OCI-LY1 (cell line): ENCODE measurements at regions not wholly inside any gene's neighbourhood (a gene's known extent, or its start where the extent isn't known, plus 50 kb on each side); places are given as distances from the start of the nearest gene placed in this dataset.
"Not testable (repeated sequence)": the region's sequence is repeated elsewhere in the genome, so short reads cannot be mapped to it uniquely, and the experiment has no call there.

Source experiments
- H2AFZ ChIP-seq: fragments of 200-600 bp; sonication (generic), shearing (Covaris generic); 2 replicates; pipeline ENCODE4 v1.6.0; 2014; ENCODE audit warnings: antibody characterized with exemption, mild to moderate bottlenecking, low read length
- H3F3A ChIP-seq: fragments of 200-600 bp; sonication (generic), shearing (Covaris generic); 2 replicates; pipeline ENCODE4 v1.6.0; 2014; ENCODE audit warnings: mild to moderate bottlenecking, antibody characterized with exemption, low read length, moderate library complexity; ENCODE audit not compliant: insufficient read depth
- H3K27ac ChIP-seq: fragments of 200-600 bp; sonication (generic); 2 replicates; pipeline ENCODE4 v1.5.1; 2014; ENCODE audit warnings: low read length, mixed run types, mild to moderate bottlenecking, low read depth; ENCODE audit not compliant: poor library complexity, severe bottlenecking
- H3K27me3 ChIP-seq: fragments of 200-600 bp; sonication (generic); 2 replicates; pipeline ENCODE4 v1.6.0; 2014; ENCODE audit warnings: antibody characterized with exemption, mild to moderate bottlenecking, low read length, moderate library complexity; ENCODE audit not compliant: insufficient read depth
- H3K36me3 ChIP-seq: fragments of 200-600 bp; sonication (generic); 2 replicates; pipeline ENCODE4 v1.6.1; 2014; ENCODE audit warnings: mild to moderate bottlenecking, antibody characterized with exemption, low read length, moderate library complexity, mixed read lengths; ENCODE audit not compliant: insufficient read depth
- H3K4me1 ChIP-seq: fragments of 200-600 bp; sonication (generic); 2 replicates; pipeline ENCODE4 v1.5.1; 2014; ENCODE audit warnings: mild to moderate bottlenecking, low read length, moderate library complexity; ENCODE audit not compliant: insufficient read depth, severe bottlenecking
- H3K4me2 ChIP-seq: fragments of 200-600 bp; sonication (generic), shearing (Covaris generic); 2 replicates; pipeline ENCODE4 v1.6.1; 2014; ENCODE audit warnings: low read length
- H3K4me3 ChIP-seq: fragments of 200-600 bp; sonication (generic); 2 replicates; pipeline ENCODE4 v1.5.1; 2014; ENCODE audit warnings: low read length, low read depth, mild to moderate bottlenecking, mixed read lengths; ENCODE audit not compliant: poor library complexity, severe bottlenecking
- H3K79me2 ChIP-seq: fragments of 200-600 bp; shearing (Covaris generic); 2 replicates; pipeline ENCODE4 v1.6.1; 2016; ENCODE audit warnings: mixed run types, low read length, mixed read lengths; ENCODE audit not compliant: insufficient read depth
- H3K9ac ChIP-seq: fragments of 200-600 bp; sonication (generic), shearing (Covaris generic); 2 replicates; pipeline ENCODE4 v1.6.1; 2014; ENCODE audit warnings: mild to moderate bottlenecking, low read length, mixed read lengths
- H3K9me2 ChIP-seq: fragments of 200-600 bp; sonication (generic), shearing (Covaris generic); 2 replicates; pipeline ENCODE4 v1.6.1; 2014; ENCODE audit warnings: low read depth, mild to moderate bottlenecking, low read length, mixed read lengths
- H3K9me3 ChIP-seq: fragments of 200-600 bp; shearing (Covaris generic); 2 replicates; pipeline ENCODE4 v1.6.1; 2014; ENCODE audit warnings: low read length, mixed read lengths
- H4K20me1 ChIP-seq: fragments of 200-600 bp; sonication (generic), shearing (Covaris generic); 2 replicates; pipeline ENCODE4 v1.6.0; 2016; ENCODE audit warnings: mild to moderate bottlenecking, low read length; ENCODE audit not compliant: insufficient read depth
- EZH2 ChIP-seq: fragments of 200-600 bp; sonication (generic), shearing (Covaris generic); IDR thresholded peaks from 2 replicates; pipeline ENCODE4 v1.8.0; 2017; ENCODE audit warnings: borderline replicate concordance, mixed run types, mild to moderate bottlenecking, antibody characterized with exemption, low read length, moderate library complexity, mixed read lengths
- TF ChIP-seq, protein P1 (sequence below): fragments of 200-600 bp; sonication (generic), shearing (Covaris generic); IDR thresholded peaks from 2 replicates; pipeline ENCODE4 v1.5.1; 2017; ENCODE audit warnings: mild to moderate bottlenecking, antibody characterized with exemption, low read length, moderate library complexity, mixed read lengths

DNA sequence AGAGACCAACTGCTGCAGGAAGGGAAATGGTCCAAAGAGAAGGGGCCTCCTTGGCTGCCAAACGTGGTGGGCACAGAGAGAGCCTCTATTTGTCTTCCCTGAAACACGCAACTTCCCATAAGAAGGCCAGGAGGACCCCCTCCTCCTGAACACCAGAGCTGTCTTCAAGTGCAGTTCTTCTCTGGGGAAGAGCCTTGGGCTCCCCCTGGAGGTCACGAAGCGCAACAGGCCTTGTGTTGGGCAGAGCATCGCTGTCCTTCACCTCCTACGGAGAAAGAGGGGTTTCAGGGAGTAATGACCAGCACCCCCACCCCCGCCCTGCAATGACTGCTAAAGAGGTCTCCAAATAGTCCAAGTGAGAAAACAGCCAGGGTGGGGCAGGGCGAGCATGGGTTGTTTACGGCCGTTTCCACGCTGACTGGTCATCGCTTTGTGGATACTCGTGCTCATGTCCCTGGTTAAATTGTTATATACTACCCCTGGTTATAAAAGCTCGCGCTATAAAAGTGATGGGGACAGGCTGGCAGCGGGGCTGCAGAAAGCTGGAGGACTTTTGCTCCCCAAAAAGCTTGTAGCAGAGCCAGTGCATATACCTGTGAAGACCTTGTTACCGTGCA, 397.5 kb upstream of the ATP10A start:
- no peak overlapping the region for H3K4me2 ChIP-seq
- H3K27me3 ChIP-seq: no peaks in the 10 kb centered on the region
- H3K4me3 ChIP-seq: no peak overlapping the region
- no peaks in the 10 kb centered on the region for H4K20me1 ChIP-seq
- no peak overlapping the region for H3K9ac ChIP-seq
- no peak overlapping the region for H3K27ac ChIP-seq
- no peaks in the 10 kb centered on the region for H3K9me2 ChIP-seq
- no peaks in the 10 kb centered on the region for H3K9me3 ChIP-seq
- H3F3A ChIP-seq: no peaks in the 10 kb centered on the region
- H3K4me1 ChIP-seq: no peaks in the 10 kb centered on the region
- no peaks in the 10 kb centered on the region for H3K79me2 ChIP-seq
- H2AFZ ChIP-seq: no peak overlapping the region
- no peaks in the 10 kb centered on the region for H3K36me3 ChIP-seq
- TF ChIP-seq EZH2: no peak
- TF ChIP-seq, protein P1, sequence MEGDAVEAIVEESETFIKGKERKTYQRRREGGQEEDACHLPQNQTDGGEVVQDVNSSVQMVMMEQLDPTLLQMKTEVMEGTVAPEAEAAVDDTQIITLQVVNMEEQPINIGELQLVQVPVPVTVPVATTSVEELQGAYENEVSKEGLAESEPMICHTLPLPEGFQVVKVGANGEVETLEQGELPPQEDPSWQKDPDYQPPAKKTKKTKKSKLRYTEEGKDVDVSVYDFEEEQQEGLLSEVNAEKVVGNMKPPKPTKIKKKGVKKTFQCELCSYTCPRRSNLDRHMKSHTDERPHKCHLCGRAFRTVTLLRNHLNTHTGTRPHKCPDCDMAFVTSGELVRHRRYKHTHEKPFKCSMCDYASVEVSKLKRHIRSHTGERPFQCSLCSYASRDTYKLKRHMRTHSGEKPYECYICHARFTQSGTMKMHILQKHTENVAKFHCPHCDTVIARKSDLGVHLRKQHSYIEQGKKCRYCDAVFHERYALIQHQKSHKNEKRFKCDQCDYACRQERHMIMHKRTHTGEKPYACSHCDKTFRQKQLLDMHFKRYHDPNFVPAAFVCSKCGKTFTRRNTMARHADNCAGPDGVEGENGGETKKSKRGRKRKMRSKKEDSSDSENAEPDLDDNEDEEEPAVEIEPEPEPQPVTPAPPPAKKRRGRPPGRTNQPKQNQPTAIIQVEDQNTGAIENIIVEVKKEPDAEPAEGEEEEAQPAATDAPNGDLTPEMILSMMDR: peak; percentile 77

DNA sequence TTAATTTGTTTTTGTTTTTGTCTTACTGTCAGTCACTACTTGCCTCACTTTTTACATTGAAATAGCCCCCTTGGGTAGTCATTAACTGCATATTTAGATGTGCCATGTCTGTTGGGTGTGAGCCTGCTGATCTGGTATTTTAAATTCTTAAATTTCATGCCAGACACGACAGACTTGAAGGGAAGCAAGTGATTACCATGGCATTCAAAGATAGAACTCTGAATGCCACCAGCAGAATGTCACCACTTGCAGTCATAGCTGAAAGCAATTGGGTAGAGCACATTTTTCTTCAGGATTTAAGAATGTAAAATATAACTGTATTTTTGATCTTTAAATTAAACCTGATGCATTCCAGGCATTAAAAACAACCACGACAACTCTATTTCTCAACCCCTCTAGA, 396.5 kb upstream of the ATP10A start:
- Histone ChIP-seq H3K79me2 (no peaks in the 10 kb centered on the region), H3K4me1 (no peaks in the 10 kb centered on the region), H3K4me2 (no peak overlapping the region), H2AFZ (no peak overlapping the region), H3K9me3 (no peaks in the 10 kb centered on the region), H3K27me3 (no peaks in the 10 kb centered on the region), H3K36me3 (no peaks in the 10 kb centered on the region), H3K4me3 (no peak overlapping the region), H3F3A (no peaks in the 10 kb centered on the region), H3K27ac (no peak overlapping the region), H4K20me1 (no peaks in the 10 kb centered on the region), H3K9ac (no peak overlapping the region), H3K9me2 (no peaks in the 10 kb centered on the region)
- no peak for TF ChIP-seq EZH2
- TF ChIP-seq, protein P1: no peak

DNA sequence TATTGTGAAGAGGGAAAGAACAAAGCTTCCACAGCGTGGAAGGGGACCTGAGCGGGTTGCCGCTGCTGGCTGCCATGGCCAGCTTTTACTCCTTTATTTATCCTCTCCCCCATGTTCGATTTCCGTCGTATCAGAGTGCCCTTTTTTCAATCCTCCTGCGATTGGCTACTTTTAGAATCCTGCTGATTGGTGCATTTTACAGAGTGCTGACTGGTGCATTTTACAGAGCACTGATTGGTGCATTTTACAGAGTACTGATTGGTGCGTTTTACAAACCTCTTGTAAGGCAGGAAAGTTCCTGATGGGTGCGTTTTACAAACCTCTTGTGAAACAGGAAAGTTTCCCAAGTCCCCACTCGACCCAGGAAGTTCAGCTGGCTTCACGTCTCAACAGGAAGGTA, 381.7 kb upstream of the ATP10A start:
- H3K27me3 ChIP-seq, H3K36me3 ChIP-seq, H3K9me2 ChIP-seq, H3K4me3 ChIP-seq, H4K20me1 ChIP-seq, H3K4me2 ChIP-seq, H3K27ac ChIP-seq, H3F3A ChIP-seq, H3K4me1 ChIP-seq, H3K9me3 ChIP-seq, H3K9ac ChIP-seq, H2AFZ ChIP-seq, H3K79me2 ChIP-seq: not testable (repeated sequence)

DNA sequence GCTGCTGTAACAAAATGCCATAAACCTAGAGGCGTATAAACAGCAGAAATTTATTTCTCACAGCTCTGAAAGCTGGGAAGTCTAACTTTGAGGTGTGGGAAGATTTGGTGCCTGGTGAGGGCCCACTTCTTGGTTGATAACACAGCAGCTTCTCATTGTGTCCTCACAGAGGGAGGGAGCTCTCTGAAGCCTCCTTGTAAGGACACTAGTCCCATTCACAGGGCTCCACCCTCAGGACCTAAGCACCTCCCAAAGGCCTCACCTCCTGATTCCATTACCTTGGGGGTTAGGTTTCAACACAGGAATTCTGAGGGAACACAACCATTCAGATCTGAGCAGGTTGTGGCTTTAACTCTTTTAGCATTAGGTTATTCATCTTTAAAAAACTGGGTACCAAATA, 380.3 kb upstream of the ATP10A start:
- Histone ChIP-seq H3K9ac (no peak overlapping the region), H3K27ac (no peak overlapping the region), H3K27me3 (no peaks in the 10 kb centered on the region), H3K4me3 (no peak overlapping the region), H3K9me3 (no peaks in the 10 kb centered on the region), H3F3A (no peaks in the 10 kb centered on the region), H2AFZ (no peak overlapping the region), H3K4me2 (no peak overlapping the region), H3K79me2 (no peaks in the 10 kb centered on the region), H3K9me2 (no peaks in the 10 kb centered on the region), H3K4me1 (no peaks in the 10 kb centered on the region), H3K36me3 (no peaks in the 10 kb centered on the region), H4K20me1 (no peaks in the 10 kb centered on the region)
- no peak for TF ChIP-seq EZH2
- TF ChIP-seq, protein P1: no peak
